IMR-90 (cell line): ENCODE measurements at regions not wholly inside any gene's neighbourhood (a gene's known extent, or its start where the extent isn't known, plus 50 kb on each side); places are given as distances from the start of the nearest gene placed in this dataset.

Source experiments
- ATAC-seq: fragments of 200-7000 bp; cut with Tn5 transposase; 2 replicates; pipeline ENCODE4 v1.9.1; 2020; ENCODE audit warnings: low read depth, mild to moderate bottlenecking, moderate library complexity
- BruUV-seq: library from RNA; stranded (reverse); fragments of 400-500 nt; replicated peaks from 2 replicates; lab custom pipeline; 2021; lab: Mats Ljungman, UMichigan
- CTCF ChIA-PET: fragments of 300-600 bp; formaldehyde crosslinking; extraction: SDS; loops from one replicate; lab custom pipeline; 2021; ENCODE audit warnings: antibody characterized with exemption; lab: Yijun Ruan, JAX
- POLR2A ChIA-PET: fragments of 300-600 bp; sonication (Branson Sonifier 250); formaldehyde crosslinking; loops from one replicate; lab custom pipeline; 2022; ENCODE audit warnings: antibody characterized with exemption; ENCODE audit not compliant: unreplicated experiment; lab: Charles Lee
- DNase-seq: peaks from one replicate; pipeline ENCODE4 v3.0.0; 2013
- H2AFZ ChIP-seq: replicated peaks from 2 replicates; pipeline ENCODE3; 2013; ENCODE audit warnings: low read length, mild to moderate bottlenecking; ENCODE audit not compliant: poor library complexity
- H2AK5ac ChIP-seq: 2 replicates; pipeline ENCODE4 v1.6.1; 2013; ENCODE audit warnings: low read depth, low read length, inconsistent platforms
- H2AK9ac ChIP-seq: replicated peaks from 2 replicates; pipeline ENCODE3; 2013; ENCODE audit warnings: mild to moderate bottlenecking, low read depth, low read length, moderate library complexity; ENCODE audit not compliant: poor library complexity
- H2BK120ac ChIP-seq: 2 replicates; pipeline ENCODE4 v1.6.1; 2013; ENCODE audit warnings: low read depth, low read length, inconsistent platforms
- H2BK15ac ChIP-seq: 3 replicates; pipeline ENCODE4 v1.6.1; 2013; ENCODE audit warnings: low read depth, low read length, inconsistent platforms
- H2BK20ac ChIP-seq: 2 replicates; pipeline ENCODE4 v1.6.1; 2013; ENCODE audit warnings: low read depth, mild to moderate bottlenecking, inconsistent platforms, low read length, moderate library complexity
- H2BK5ac ChIP-seq: 2 replicates; pipeline ENCODE4 v1.6.1; 2013; ENCODE audit warnings: mild to moderate bottlenecking, low read depth, low read length, inconsistent platforms; ENCODE audit not compliant: poor library complexity, severe bottlenecking
- H3K14ac ChIP-seq: replicated peaks from 2 replicates; pipeline ENCODE4 v1.6.1; 2013; ENCODE audit warnings: low read depth, low read length, inconsistent platforms
- H3K18ac ChIP-seq: 2 replicates; pipeline ENCODE4 v1.6.1; 2013; ENCODE audit warnings: low read depth, low read length, control low read depth
- H3K23ac ChIP-seq: 2 replicates; pipeline ENCODE4 v1.6.1; 2013; ENCODE audit warnings: low read depth, low read length, inconsistent platforms
- H3K27ac ChIP-seq: 2 replicates; pipeline ENCODE4 v1.5.1; 2013; ENCODE audit warnings: mild to moderate bottlenecking, control low read depth, low read length; ENCODE audit not compliant: insufficient read depth
- H3K27me3 ChIP-seq: 2 replicates; pipeline ENCODE4 v1.6.1; 2013; ENCODE audit warnings: low read length; ENCODE audit not compliant: control insufficient read depth, insufficient read depth
- H3K36me3 ChIP-seq: 2 replicates; pipeline ENCODE4 v1.6.1; 2013; ENCODE audit warnings: low read length, mixed read lengths; ENCODE audit not compliant: control insufficient read depth, insufficient read depth
- H3K4ac ChIP-seq: 2 replicates; pipeline ENCODE4 v1.6.1; 2013; ENCODE audit warnings: low read depth, low read length, inconsistent platforms
- H3K4me1 ChIP-seq: 2 replicates; pipeline ENCODE4 v1.6.1; 2013; ENCODE audit warnings: low read length, mixed read lengths; ENCODE audit not compliant: control insufficient read depth, insufficient read depth
- H3K4me2 ChIP-seq: 2 replicates; pipeline ENCODE4 v1.6.1; 2013; ENCODE audit warnings: low read depth, mild to moderate bottlenecking, control low read depth, low read length, moderate library complexity
- H3K4me3 ChIP-seq: 2 replicates; pipeline ENCODE4 v1.5.1; 2013; ENCODE audit warnings: low read depth, mild to moderate bottlenecking, control low read depth, low read length, moderate library complexity; ENCODE audit not compliant: insufficient read depth
- H3K56ac ChIP-seq: 2 replicates; pipeline ENCODE4 v1.6.1; 2013; ENCODE audit warnings: low read length, inconsistent platforms; ENCODE audit not compliant: insufficient read depth; ENCODE audit errors: extremely low read depth
- H3K79me1 ChIP-seq, 2 experiments: 2 replicates each; pipeline ENCODE4 v1.6.1; 2013; ENCODE audit warnings: low read length in 2 of 2, inconsistent platforms in 1 of 2, low read depth in 1 of 2
- H3K9ac ChIP-seq: 2 replicates; pipeline ENCODE4 v1.6.1; 2013; ENCODE audit warnings: low read depth, low read length, control low read depth
- H3K9me1 ChIP-seq: 2 replicates; pipeline ENCODE4 v1.6.1; 2013; ENCODE audit warnings: low read length, inconsistent platforms; ENCODE audit not compliant: insufficient read depth
- H3K9me3 ChIP-seq: 2 replicates; pipeline ENCODE4 v1.6.1; 2013; ENCODE audit warnings: low read length; ENCODE audit not compliant: control insufficient read depth, insufficient read depth
- H4K20me1 ChIP-seq: 2 replicates; pipeline ENCODE4 v1.6.1; 2013; ENCODE audit warnings: low read length, inconsistent platforms; ENCODE audit not compliant: insufficient read depth
- H4K5ac ChIP-seq: 2 replicates; pipeline ENCODE4 v1.6.1; 2013; ENCODE audit warnings: mild to moderate bottlenecking, low read depth, low read length, control low read depth
- H4K8ac ChIP-seq, 2 experiments: 2 replicates each; pipeline ENCODE4 v1.6.1; 2013; ENCODE audit warnings: low read depth in 2 of 2, low read length in 2 of 2, control low read depth in 1 of 2, inconsistent platforms in 1 of 2
- H4K91ac ChIP-seq: 2 replicates; pipeline ENCODE4 v1.6.1; 2013; ENCODE audit warnings: low read depth, low read length, inconsistent platforms; ENCODE audit not compliant: insufficient read depth
- CEBPB ChIP-seq: IDR thresholded peaks from 2 replicates; pipeline ENCODE4 v1.6.1; 2012; ENCODE audit warnings: low read depth, low read length, improper control_type of control experiment
- CTCF ChIP-seq: conservative IDR thresholded peaks from 2 replicates; pipeline ENCODE4 v1.5.1; 2012; ENCODE audit warnings: mild to moderate bottlenecking, low read depth, low read length, improper control_type of control experiment
- WGBS, 2 experiments: methylation state at CpG; one replicate each; pipeline versions ENCODE4 v1.1.5 to v1.1.7; 2013; ENCODE audit warnings: missing lambda C conversion rate in 2 of 2; ENCODE audit not compliant: insufficient read length in 1 of 2; ENCODE audit errors: extremely low coverage in 2 of 2; 5-methylcytosine and 5-hydroxymethylcytosine counted together
- dilution Hi-C: fragments of 300-500 bp; cut with HindIII; formaldehyde crosslinking; loops from one replicate; pipeline ENCODE4 v1.14.3; 2018; ENCODE audit warnings: low sequenced_read_pairs; ENCODE audit not compliant: unreplicated experiment
- in situ Hi-C: fragments of 300-500 bp; cut with MboI; formaldehyde crosslinking; loops from 3 replicates; pipeline ENCODE4 v1.14.3; 2019; ENCODE audit warnings: low sequenced_read_pairs, inconsistent platforms, mixed read lengths
- intact Hi-C: fragments of 100-400 bp; cut with micrococcal nuclease; formaldehyde crosslinking; loops from 2 replicates; pipeline ENCODE4 v1.10.0; 2022

GRCh38 chr2:225170162-225170561 lies 127.9 kb upstream of the DOCK10 start:
- H3K9me3 ChIP-seq, result no peaks in the 10 kb centered on the region
- H2BK120ac ChIP-seq, result no peak overlapping the region
- H4K91ac ChIP-seq, result no peak overlapping the region
- no peak overlapping the region for H3K4me2 ChIP-seq
- dilution Hi-C loops (no loop called here), in situ Hi-C loops (no loop called here), intact Hi-C loops (no loop called here)
- no peaks in the 10 kb centered on the region for H3K36me3 ChIP-seq
- no peak overlapping the region for H3K9ac ChIP-seq
- TF ChIP-seq CTCF, result no peak
- peak; percentile 83 for TF ChIP-seq CEBPB
- no peak overlapping the region for H2BK20ac ChIP-seq
- ChIA-PET POLR2A (no interaction called here), CTCF (no interaction called here)
- no peaks in the 10 kb centered on the region for H3K4me1 ChIP-seq
- H3K4me3 ChIP-seq, result no peak overlapping the region
- no peak overlapping the region for H2BK5ac ChIP-seq
- H2AFZ ChIP-seq, result no peak overlapping the region
- no peak overlapping the region for H4K5ac ChIP-seq
- WGBS, 2 experiments, result no CpG with 5 or more reads among the region's 1 CpG
- no peak overlapping the region for H3K18ac ChIP-seq
- no peak overlapping the region for H3K4ac ChIP-seq
- no peak overlapping the region for H3K56ac ChIP-seq
- ATAC-seq (no peak), DNase-seq (no peak)
- no TSS peak for BruUV-seq
- no peak overlapping the region for H2BK15ac ChIP-seq
- H3K14ac ChIP-seq, result no peak overlapping the region
- no peaks in the 10 kb centered on the region for H3K27me3 ChIP-seq
- H3K9me1 ChIP-seq, result no peaks in the 10 kb centered on the region
- no peak overlapping the region for H4K8ac ChIP-seq
- no peak overlapping the region for H2AK9ac ChIP-seq
- no peak overlapping the region for H2AK5ac ChIP-seq
- no peaks in the 10 kb centered on the region for H3K79me1 ChIP-seq
- no peaks in the 10 kb centered on the region for H4K20me1 ChIP-seq
- no peak overlapping the region for H3K23ac ChIP-seq
- no peak overlapping the region for H3K27ac ChIP-seq
